K562 (cell line): ENCODE measurements at regions not wholly inside any gene's neighbourhood (a gene's known extent, or its start where the extent isn't known, plus 50 kb on each side); places are given as distances from the start of the nearest gene placed in this dataset.

Experiments
- ATAC-seq: fragments of 200-7000 bp; cut with Tn5 transposase; 3 replicates; pipeline ENCODE4 v1.9.1; 2020; ENCODE audit warnings: moderate library complexity
- BruUV-seq: library from RNA; stranded (reverse); fragments of 400-500 nt; replicated peaks from 2 replicates; lab custom pipeline; 2021; lab: Mats Ljungman, UMichigan
- CTCF ChIA-PET: fragments of 300-600 bp; formaldehyde crosslinking; extraction: SDS; loops from one replicate; lab custom pipeline; 2021; ENCODE audit warnings: low intra/inter-chr PET ratio; lab: Yijun Ruan, JAX
- POLR2A ChIA-PET: fragments of 300-600, 350-650 bp; sonication (Branson Sonifier 250); formaldehyde crosslinking; extraction: SDS; loops from one replicate; lab custom pipeline; 2021; ENCODE audit warnings: antibody characterized with exemption, inconsistent platforms; lab: Yijun Ruan, JAX
- DNase-seq, 4 experiments: peaks; one replicate each; pipeline versions ENCODE4 v3.0.0 to v3.0.0-alpha.2; 2011 to 2018; ENCODE audit warnings: low spot score in 3 of 4, mixed read lengths in 3 of 4; ENCODE audit errors: extremely low read depth in 1 of 4
- FAIRE-seq: peaks from 2 replicates; lab custom pipeline; 2011; peaks lifted over from hg19 to GRCh38; lab: Jason Lieb, UNC
- H2AFZ ChIP-seq: 2 replicates; pipeline ENCODE4 v1.6.0; 2011; ENCODE audit warnings: low read depth, low read length, control low read depth, inconsistent platforms
- H3K27ac ChIP-seq: fragments of 200-600 bp; 3 replicates; pipeline ENCODE4 v1.8.0; 2011; ENCODE audit warnings: low read depth, mild to moderate bottlenecking, control low read depth, inconsistent platforms, low read length, moderate library complexity, mixed read lengths; ENCODE audit errors: extremely low read depth
- H3K27me3 ChIP-seq, 2 experiments: fragments of 300-600 bp in 1 of 2; 2 replicates in 1 of 2; 3 replicates in 1 of 2; pipeline versions ENCODE4 v1.6.0 to v1.8.0; 2011; ENCODE audit warnings: inconsistent platforms in 2 of 2, low read length in 2 of 2, mild to moderate bottlenecking in 1 of 2, mixed read lengths in 1 of 2, moderate library complexity in 1 of 2; ENCODE audit not compliant: control insufficient read depth in 2 of 2, insufficient read depth in 2 of 2
- H3K36me3 ChIP-seq: fragments of 300-600 bp; 3 replicates; pipeline ENCODE4 v1.8.0; 2011; ENCODE audit warnings: mild to moderate bottlenecking, low read length, inconsistent platforms; ENCODE audit not compliant: control insufficient read depth, insufficient read depth
- H3K4me1 ChIP-seq, 2 experiments: fragments of 200-600 bp in 1 of 2; replicated peaks in 1 of 2; 2 replicates in 1 of 2; 3 replicates in 1 of 2; pipeline versions ENCODE4 v1.5.1 to v1.8.0; 2011; ENCODE audit warnings: inconsistent platforms in 2 of 2, low read length in 2 of 2, mild to moderate bottlenecking in 1 of 2, mixed read lengths in 1 of 2, moderate library complexity in 1 of 2; ENCODE audit not compliant: control insufficient read depth in 2 of 2, insufficient read depth in 2 of 2
- H3K4me2 ChIP-seq: 2 replicates; pipeline ENCODE4 v1.6.1; 2011; ENCODE audit warnings: low read length, control low read depth, inconsistent platforms, mixed read lengths; ENCODE audit not compliant: insufficient read depth
- H3K4me3 ChIP-seq: fragments of 200-600 bp; sonication (generic), shearing (Covaris generic); 2 replicates; pipeline ENCODE4 v1.5.1; 2016; ENCODE audit warnings: control low read depth, inconsistent platforms
- H3K79me2 ChIP-seq: fragments of 200-600 bp; 3 replicates; pipeline ENCODE4 v1.8.0; 2011; ENCODE audit warnings: low read length, inconsistent platforms; ENCODE audit not compliant: control insufficient read depth, insufficient read depth
- H3K9ac ChIP-seq, 2 experiments: 2 replicates each; pipeline versions ENCODE4 v1.6.0 to v1.6.1; 2011; ENCODE audit warnings: low read depth in 2 of 2, low read length in 2 of 2, control low read depth in 1 of 2, inconsistent platforms in 1 of 2, mild to moderate bottlenecking in 1 of 2, mixed read lengths in 1 of 2; ENCODE audit not compliant: insufficient read depth in 1 of 2
- H3K9me1 ChIP-seq: one replicate; pipeline ENCODE4 v1.6.0; 2011; ENCODE audit warnings: inconsistent platforms, mild to moderate bottlenecking, low read length, moderate library complexity; ENCODE audit not compliant: control insufficient read depth, insufficient read depth
- H3K9me3 ChIP-seq: replicated peaks from 2 replicates; pipeline ENCODE4 v1.5.1; 2011; ENCODE audit warnings: low read depth, low read length, inconsistent platforms; ENCODE audit not compliant: control insufficient read depth, insufficient read depth
- H4K20me1 ChIP-seq: replicated peaks from 2 replicates; pipeline ENCODE4 v1.6.1; 2011; ENCODE audit warnings: low read length, inconsistent platforms, mixed read lengths; ENCODE audit not compliant: control insufficient read depth, insufficient read depth
- C11orf30 ChIP-seq: fragments of 450-650 bp; IDR thresholded peaks from 2 replicates; pipeline ENCODE4 v1.6.1; 2016; ENCODE audit warnings: low read depth, mild to moderate bottlenecking
- CAMTA2 ChIP-seq: fragments of 250-450 bp; sonication (Bioruptor Pico); conservative IDR thresholded peaks from 2 replicates; pipeline ENCODE4 v1.5.1; 2022
- CBX3 ChIP-seq, 2 experiments: IDR thresholded peaks; 1 replicate in 1 of 2; 2 replicates in 1 of 2; pipeline ENCODE4 v1.6.1; 2012; ENCODE audit warnings: inconsistent platforms in 2 of 2, low read length in 2 of 2, borderline replicate concordance in 1 of 2, control low read depth in 1 of 2
- CHD1 ChIP-seq: fragments of 200-600 bp; sonication (generic); IDR thresholded peaks from one replicate; pipeline ENCODE4 v1.6.1; 2012; ENCODE audit warnings: mild to moderate bottlenecking, moderate library complexity, low read length, inconsistent platforms
- CHD4 ChIP-seq: fragments of 200-600 bp; sonication (generic); IDR thresholded peaks from 3 replicates; pipeline ENCODE4 v1.6.1; 2012; ENCODE audit warnings: low read depth, mild to moderate bottlenecking, mixed read lengths, low read length, inconsistent platforms; ENCODE audit not compliant: insufficient read depth, insufficient replicate concordance, poor library complexity, severe bottlenecking
- ELF1 ChIP-seq: fragments of 200-800 bp; sonication (Bioruptor generic); IDR thresholded peaks from 2 replicates; pipeline ENCODE4 v1.6.1; 2016; ENCODE audit warnings: missing genetic modification characterization, missing compliant biosample characterization
- HNRNPH1 ChIP-seq: fragments of 200-400 bp; formaldehyde crosslinking; optimal IDR thresholded peaks from 2 replicates; pipeline ENCODE3; 2017; ENCODE audit warnings: low read depth, mild to moderate bottlenecking, low read length, moderate library complexity
- HNRNPUL1 ChIP-seq: fragments of 200-400 bp; formaldehyde crosslinking; IDR thresholded peaks from 2 replicates; pipeline ENCODE4 v1.6.1; 2017; ENCODE audit warnings: low read length
- SAP30 ChIP-seq: fragments of 200-600 bp; sonication (generic); IDR thresholded peaks from 2 replicates; pipeline ENCODE4 v1.6.1; 2012; ENCODE audit warnings: borderline replicate concordance, low read depth, mild to moderate bottlenecking, moderate library complexity, low read length, control low read depth, inconsistent platforms; ENCODE audit not compliant: insufficient read depth, poor library complexity, severe bottlenecking
- WGBS: fragments of 100-300 bp; shearing (Covaris generic); methylation state at CpG from one replicate; pipeline ENCODE4 v1.1.6; 2016; ENCODE audit warnings: low coverage, mixed read lengths; ENCODE audit not compliant: insufficient coverage; ENCODE audit errors: missing lambda C conversion rate; 5-methylcytosine and 5-hydroxymethylcytosine counted together
- in situ Hi-C: fragments of 300-500 bp; cut with MboI; formaldehyde crosslinking; loops from 4 replicates; pipeline ENCODE4 v1.15.0; 2018; ENCODE audit warnings: inconsistent platforms, mixed read lengths
- intact Hi-C: fragments of 100-400 bp; cut with micrococcal nuclease; formaldehyde crosslinking; loops from 2 replicates; pipeline ENCODE4 v1.14.2; 2022
- TF ChIP-seq, protein P1 (sequence below): fragments of 450-650 bp; formaldehyde crosslinking; IDR thresholded peaks from 2 replicates; pipeline ENCODE4 v1.4.0; 2020; ENCODE audit warnings: mild to moderate bottlenecking
- TF ChIP-seq, protein P2 (sequence below): fragments of 200-400 bp; formaldehyde crosslinking; IDR thresholded peaks from 2 replicates; pipeline ENCODE4 v1.6.1; 2017; ENCODE audit warnings: mild to moderate bottlenecking, low read depth, low read length, moderate library complexity
- TF ChIP-seq, protein P3 (sequence below), 2 experiments: fragments of 450-650 bp in 1 of 2; sonication (generic) in 1 of 2; formaldehyde crosslinking in 1 of 2; IDR thresholded peaks in 1 of 2; conservative IDR thresholded peaks in 1 of 2; 2 replicates each; pipeline versions ENCODE4 v1.6.1 to v1.8.1; 2016 to 2023; ENCODE audit warnings: mild to moderate bottlenecking in 2 of 2, moderate library complexity in 2 of 2, inconsistent platforms in 1 of 2, missing genetic modification reagents in 1 of 2
- TF ChIP-seq, protein P4 (sequence below): fragments of 250-450 bp; sonication (Bioruptor Pico); IDR thresholded peaks from 2 replicates; pipeline ENCODE4 v1.5.1; 2021; ENCODE audit warnings: mild to moderate bottlenecking

DNA sequence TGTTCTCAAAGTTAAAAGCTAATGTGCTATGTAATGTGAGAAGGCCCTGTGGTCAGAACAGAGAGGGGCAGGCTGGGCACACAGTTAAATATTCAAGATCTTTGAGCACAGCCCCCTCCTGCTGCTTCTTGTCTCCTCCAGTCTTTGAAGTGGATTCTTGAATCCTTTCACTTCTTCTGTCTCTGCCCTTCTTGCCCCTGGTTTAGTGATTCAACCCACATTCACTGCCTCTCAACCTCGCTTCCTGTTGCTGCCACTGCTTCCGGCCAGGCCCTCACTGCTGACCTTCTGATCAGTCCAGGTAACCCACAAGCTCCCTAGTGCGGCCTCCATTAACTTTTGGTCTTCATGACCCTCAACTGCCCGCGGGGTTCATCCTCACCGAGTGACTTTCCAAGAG is 417.3 kb upstream of the NOX3 start (continued):
- no peak for TF ChIP-seq CHD4
- TF ChIP-seq CAMTA2: no peak
- TF ChIP-seq SAP30: no peak
- TF ChIP-seq, protein P1, sequence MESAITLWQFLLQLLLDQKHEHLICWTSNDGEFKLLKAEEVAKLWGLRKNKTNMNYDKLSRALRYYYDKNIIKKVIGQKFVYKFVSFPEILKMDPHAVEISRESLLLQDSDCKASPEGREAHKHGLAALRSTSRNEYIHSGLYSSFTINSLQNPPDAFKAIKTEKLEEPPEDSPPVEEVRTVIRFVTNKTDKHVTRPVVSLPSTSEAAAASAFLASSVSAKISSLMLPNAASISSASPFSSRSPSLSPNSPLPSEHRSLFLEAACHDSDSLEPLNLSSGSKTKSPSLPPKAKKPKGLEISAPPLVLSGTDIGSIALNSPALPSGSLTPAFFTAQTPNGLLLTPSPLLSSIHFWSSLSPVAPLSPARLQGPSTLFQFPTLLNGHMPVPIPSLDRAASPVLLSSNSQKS (CRISPR knock-in tag): no peak
- TF ChIP-seq, all 486 proteins: peak for 0

DNA sequence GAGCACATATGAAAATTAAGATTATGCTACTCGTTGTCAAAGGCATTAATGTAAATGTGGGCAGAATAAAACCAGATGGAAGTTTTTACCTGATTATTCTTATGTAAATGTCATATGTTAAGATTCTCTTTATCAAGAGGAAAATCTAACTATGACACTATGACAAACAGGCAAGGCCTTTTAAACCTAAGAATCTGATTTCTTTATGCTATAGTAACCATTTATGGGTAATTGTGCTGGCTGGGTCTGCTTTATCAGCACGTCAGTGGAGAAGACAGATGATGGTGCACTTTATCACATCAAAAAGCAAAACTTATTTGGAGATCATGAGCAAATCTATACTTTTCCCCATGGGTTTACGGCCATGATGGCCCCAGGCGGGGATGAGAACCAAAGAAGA is 412.0 kb upstream of the NOX3 start:
- no peak overlapping the region for H2AFZ ChIP-seq
- BruUV-seq: no TSS peak
- no peak overlapping the region for H3K27ac ChIP-seq
- no peak overlapping the region for H3K4me2 ChIP-seq
- H3K4me3 ChIP-seq: no peak overlapping the region
- TF ChIP-seq CBX3 (IDR thresholded peaks at IDR 0.05; ENCODE audit: borderline replicate concordance in 1 of 2, low read length in 2 of 2): no peak
- TF ChIP-seq HNRNPUL1: no peak
- TF ChIP-seq ELF1 (tag): no peak
- TF ChIP-seq, protein P2, sequence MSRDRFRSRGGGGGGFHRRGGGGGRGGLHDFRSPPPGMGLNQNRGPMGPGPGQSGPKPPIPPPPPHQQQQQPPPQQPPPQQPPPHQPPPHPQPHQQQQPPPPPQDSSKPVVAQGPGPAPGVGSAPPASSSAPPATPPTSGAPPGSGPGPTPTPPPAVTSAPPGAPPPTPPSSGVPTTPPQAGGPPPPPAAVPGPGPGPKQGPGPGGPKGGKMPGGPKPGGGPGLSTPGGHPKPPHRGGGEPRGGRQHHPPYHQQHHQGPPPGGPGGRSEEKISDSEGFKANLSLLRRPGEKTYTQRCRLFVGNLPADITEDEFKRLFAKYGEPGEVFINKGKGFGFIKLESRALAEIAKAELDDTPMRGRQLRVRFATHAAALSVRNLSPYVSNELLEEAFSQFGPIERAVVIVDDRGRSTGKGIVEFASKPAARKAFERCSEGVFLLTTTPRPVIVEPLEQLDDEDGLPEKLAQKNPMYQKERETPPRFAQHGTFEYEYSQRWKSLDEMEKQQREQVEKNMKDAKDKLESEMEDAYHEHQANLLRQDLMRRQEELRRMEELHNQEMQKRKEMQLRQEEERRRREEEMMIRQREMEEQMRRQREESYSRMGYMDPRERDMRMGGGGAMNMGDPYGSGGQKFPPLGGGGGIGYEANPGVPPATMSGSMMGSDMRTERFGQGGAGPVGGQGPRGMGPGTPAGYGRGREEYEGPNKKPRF: no peak
- no peak for TF ChIP-seq C11orf30
- TF ChIP-seq, protein P3, sequence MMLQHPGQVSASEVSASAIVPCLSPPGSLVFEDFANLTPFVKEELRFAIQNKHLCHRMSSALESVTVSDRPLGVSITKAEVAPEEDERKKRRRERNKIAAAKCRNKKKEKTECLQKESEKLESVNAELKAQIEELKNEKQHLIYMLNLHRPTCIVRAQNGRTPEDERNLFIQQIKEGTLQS (IDR thresholded peaks at IDR 0.05): no peak
- TF ChIP-seq, protein P3 (CRISPR knock-in tag; conservative IDR thresholded peaks at IDR 0.05): no peak
- no peak for TF ChIP-seq HNRNPH1
- TF ChIP-seq, protein P4, sequence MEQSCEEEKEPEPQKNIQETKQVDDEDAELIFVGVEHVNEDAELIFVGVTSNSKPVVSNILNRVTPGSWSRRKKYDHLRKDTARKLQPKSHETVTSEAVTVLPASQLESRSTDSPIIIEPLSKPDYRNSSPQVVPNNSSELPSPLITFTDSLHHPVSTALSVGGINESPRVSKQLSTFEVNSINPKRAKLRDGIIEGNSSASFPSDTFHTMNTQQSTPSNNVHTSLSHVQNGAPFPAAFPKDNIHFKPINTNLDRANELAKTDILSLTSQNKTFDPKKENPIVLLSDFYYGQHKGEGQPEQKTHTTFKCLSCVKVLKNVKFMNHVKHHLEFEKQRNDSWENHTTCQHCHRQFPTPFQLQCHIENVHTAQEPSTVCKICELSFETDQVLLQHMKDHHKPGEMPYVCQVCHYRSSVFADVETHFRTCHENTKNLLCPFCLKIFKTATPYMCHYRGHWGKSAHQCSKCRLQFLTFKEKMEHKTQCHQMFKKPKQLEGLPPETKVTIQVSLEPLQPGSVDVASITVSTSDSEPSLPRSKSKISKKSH (CRISPR knock-in tag): no peak
- no peak for TF ChIP-seq CHD1
- 0% methylated on average over 4 of the region's 4 CpGs for WGBS
- no peak overlapping the region for H3K9ac ChIP-seq
- no peaks in the 10 kb centered on the region for H3K4me1 ChIP-seq
- H3K79me2 ChIP-seq: no peaks in the 10 kb centered on the region
- in situ Hi-C loops (no loop called here), intact Hi-C loops (no loop called here)
- H3K27me3 ChIP-seq: no peaks in the 10 kb centered on the region
- no peaks in the 10 kb centered on the region for H4K20me1 ChIP-seq
- no peaks in the 10 kb centered on the region for H3K36me3 ChIP-seq
- ATAC-seq (no peak), DNase-seq (no peak), FAIRE-seq (no peak)
- no peaks in the 10 kb centered on the region for H3K9me1 ChIP-seq
- ChIA-PET POLR2A (no interaction called here), CTCF (no interaction called here)
- H3K9me3 ChIP-seq: no peaks in the 10 kb centered on the region
